ENCODE measurements at regions not wholly inside any gene's neighbourhood (a gene's known extent, or its start where the extent isn't known, plus 50 kb on each side); places are given as distances from the start of the nearest gene placed in this dataset.

GRCh38 chr18:43213816-43214215 lies 63.5 kb downstream of the SYT4 start:
- Histone ChIP-seq H3K9me3 (ENCODE audit: control insufficient read depth in 1 of 2, insufficient read depth in 1 of 2, low read length in 2 of 2) (peaks cover 5 to 8% of the 10 kb centered on the region in 2 experiments), H3K36me3 (ENCODE audit: insufficient read depth, low read length) (no peaks in the 10 kb centered on the region), H3K27ac (ENCODE audit: low read depth in 1 of 2, low read length in 2 of 2) (no peak overlapping the region), H3K27me3 (ENCODE audit: control insufficient read depth in 1 of 2, insufficient read depth in 2 of 2, low read length in 2 of 2) (no peaks in the 10 kb centered on the region), H3K4me3 (ENCODE audit: low read length) (no peak overlapping the region), H3K4me1 (ENCODE audit: insufficient read depth, low read length) (no peaks in the 10 kb centered on the region)
- Mint-ChIP-seq H3K36me3 (ENCODE audit: low read depth) (no peaks in the 10 kb centered on the region), H3K27me3 (no peaks in the 10 kb centered on the region), H3K4me1 (ENCODE audit: low read depth) (no peaks in the 10 kb centered on the region), H3K4me3 (no peak overlapping the region), H3K27ac (no peak overlapping the region), H3K9me3 (peaks cover 5% of the 10 kb centered on the region)
- TF ChIP-seq CTCF (IDR thresholded peaks at IDR 0.05): no peak
- CTCF ChIA-PET: no interaction called here
- intact Hi-C loops (cut with DNase I, micrococcal nuclease): no loop called here
- no peak for ATAC-seq (ENCODE audit: poor library complexity)
- POLR2A ChIA-PET: no interaction called here
- DNase-seq: no peak

DNA sequence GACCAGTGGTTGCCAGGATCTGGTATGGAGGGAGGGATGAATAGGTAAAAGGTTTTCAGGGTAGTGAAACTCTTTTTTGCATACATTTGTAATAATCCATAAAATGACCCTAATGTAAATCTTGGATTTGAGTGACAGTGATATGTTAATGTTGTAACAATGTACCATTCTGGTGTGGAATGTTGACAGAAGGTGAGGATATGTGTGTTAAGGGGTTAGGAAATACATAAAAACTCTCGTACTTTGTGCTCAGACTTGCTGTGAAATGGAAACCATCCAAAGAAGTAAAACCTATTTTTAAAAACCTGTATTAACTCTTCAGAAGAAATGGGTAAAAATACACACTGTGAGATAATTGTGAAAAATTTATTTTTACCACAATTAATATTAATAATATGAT lies 66.2 kb downstream of the SYT4 start:
- Mint-ChIP-seq H3K36me3 (ENCODE audit: low read depth) (no peaks in the 10 kb centered on the region), H3K27me3 (no peaks in the 10 kb centered on the region), H3K4me3 (no peak overlapping the region), H3K27ac (no peak overlapping the region), H3K9me3 (no peaks in the 10 kb centered on the region), H3K4me1 (ENCODE audit: low read depth) (no peaks in the 10 kb centered on the region)
- H3K27ac ChIP-seq (ENCODE audit: low read depth in 1 of 2, low read length in 2 of 2): no peak overlapping the region
- H3K9me3 ChIP-seq (ENCODE audit: control insufficient read depth in 1 of 2, insufficient read depth in 1 of 2, low read length in 2 of 2): peaks cover 0 to 4% of the 10 kb centered on the region in 2 experiments
- H3K4me1 ChIP-seq (ENCODE audit: insufficient read depth, low read length): no peaks in the 10 kb centered on the region
- DNase-seq: no peak
- TF ChIP-seq CTCF (IDR thresholded peaks at IDR 0.05): no peak
- POLR2A ChIA-PET: no interaction called here
- intact Hi-C loops (cut with DNase I, micrococcal nuclease): no loop called here
- CTCF ChIA-PET: no interaction called here
- no peaks in the 10 kb centered on the region for H3K36me3 ChIP-seq (ENCODE audit: insufficient read depth, low read length)
- H3K4me3 ChIP-seq (ENCODE audit: low read length): no peak overlapping the region
- ATAC-seq (ENCODE audit: poor library complexity): no peak
- no peaks in the 10 kb centered on the region for H3K27me3 ChIP-seq (ENCODE audit: control insufficient read depth in 1 of 2, insufficient read depth in 2 of 2, low read length in 2 of 2)

GRCh38 chr18:43195421-43195820 lies 79.9 kb upstream of the RIT2 start:
- Histone ChIP-seq H3K4me1 (ENCODE audit: insufficient read depth, low read length) (no peaks in the 10 kb centered on the region), H3K36me3 (ENCODE audit: insufficient read depth, low read length) (no peaks in the 10 kb centered on the region), H3K27me3 (ENCODE audit: control insufficient read depth in 1 of 2, insufficient read depth in 2 of 2, low read length in 2 of 2) (no peaks in the 10 kb centered on the region), H3K9me3 (ENCODE audit: control insufficient read depth in 1 of 2, insufficient read depth in 1 of 2, low read length in 2 of 2) (peaks cover 0 to 4% of the 10 kb centered on the region in 2 experiments), H3K4me3 (ENCODE audit: low read length) (no peak overlapping the region), H3K27ac (ENCODE audit: low read depth in 1 of 2, low read length in 2 of 2) (no peak overlapping the region)
- intact Hi-C loops (cut with DNase I, micrococcal nuclease): no loop called here
- H3K27ac Mint-ChIP-seq: no peak overlapping the region
- no peak overlapping the region for H3K4me3 Mint-ChIP-seq
- no peak for ATAC-seq (ENCODE audit: poor library complexity)
- DNase-seq: no peak
- no peak for TF ChIP-seq CTCF (IDR thresholded peaks at IDR 0.05)
- ChIA-PET CTCF (no interaction called here), POLR2A (no interaction called here)
- peaks cover 2% of the 10 kb centered on the region for H3K9me3 Mint-ChIP-seq
- H3K36me3 Mint-ChIP-seq (ENCODE audit: low read depth): no peaks in the 10 kb centered on the region
- no peaks in the 10 kb centered on the region for H3K4me1 Mint-ChIP-seq (ENCODE audit: low read depth)
- H3K27me3 Mint-ChIP-seq: no peaks in the 10 kb centered on the region
